HepG2 (cell line): ENCODE measurements at regions not wholly inside any gene's neighbourhood (a gene's known extent, or its start where the extent isn't known, plus 50 kb on each side); places are given as distances from the start of the nearest gene placed in this dataset.

ENCODE experiments used
- ATAC-seq: fragments of 200-7000 bp; cut with Tn5 transposase; 3 replicates; pipeline ENCODE4 v1.9.1; 2020; ENCODE audit warnings: mild to moderate bottlenecking, moderate library complexity
- BruUV-seq: library from RNA; stranded (reverse); fragments of 400-500 nt; replicated peaks from 2 replicates; lab custom pipeline; 2021; lab: Mats Ljungman, UMichigan
- CTCF ChIA-PET: fragments of 300-600 bp; formaldehyde crosslinking; extraction: SDS; loops from one replicate; lab custom pipeline; 2021; ENCODE audit warnings: low total read pairs, inconsistent platforms, low intra/inter-chr PET ratio; lab: Yijun Ruan, JAX
- POLR2A ChIA-PET: fragments of 350-600 bp; sonication (Branson Sonifier 250); formaldehyde crosslinking; loops from one replicate; lab custom pipeline; 2020; ENCODE audit warnings: antibody characterized with exemption, inconsistent platforms; lab: Yijun Ruan, JAX
- DNase-seq: peaks from one replicate; pipeline ENCODE4 v3.0.0-alpha.2; 2015; ENCODE audit warnings: low spot score
- FAIRE-seq: peaks from 3 replicates; lab custom pipeline; 2011; peaks lifted over from hg19 to GRCh38; lab: Jason Lieb, UNC
- H2AFZ ChIP-seq: one replicate; pipeline ENCODE4 v1.6.1; 2011; ENCODE audit warnings: low read length, inconsistent platforms
- H3K27ac ChIP-seq: fragments of 300-600 bp; 3 replicates; pipeline ENCODE4 v1.8.0; 2011; ENCODE audit warnings: mixed run types, mild to moderate bottlenecking, mixed read lengths, low read length, inconsistent platforms; ENCODE audit not compliant: insufficient read depth; ENCODE audit errors: extremely low read length
- H3K27me3 ChIP-seq, 2 experiments: fragments of 200-600 bp in 1 of 2; 2 replicates in 1 of 2; 3 replicates in 1 of 2; pipeline versions ENCODE4 v1.6.0 to v1.8.0; 2011; ENCODE audit warnings: low read length in 2 of 2, mild to moderate bottlenecking in 2 of 2, moderate library complexity in 2 of 2, inconsistent platforms in 1 of 2; ENCODE audit not compliant: insufficient read depth in 2 of 2, control insufficient read depth in 1 of 2
- H3K36me3 ChIP-seq, 2 experiments: fragments of 200-600 bp in 1 of 2; replicated peaks in 1 of 2; 2 replicates in 1 of 2; 3 replicates in 1 of 2; pipeline versions ENCODE4 v1.5.1 to v1.8.0; 2011; ENCODE audit warnings: low read length in 2 of 2, inconsistent platforms in 1 of 2; ENCODE audit not compliant: insufficient read depth in 2 of 2, control insufficient read depth in 1 of 2
- H3K4me1 ChIP-seq: 2 replicates; pipeline ENCODE4 v1.5.1; 2012; ENCODE audit warnings: low read length, inconsistent platforms; ENCODE audit not compliant: insufficient read depth
- H3K4me2 ChIP-seq: 2 replicates; pipeline ENCODE4 v1.6.0; 2011; ENCODE audit warnings: low read depth, low read length, inconsistent platforms
- H3K4me3 ChIP-seq, 3 experiments: fragments of 200-600 bp in 1 of 3; sonication (generic), shearing (Covaris generic) in 1 of 3; replicated peaks in 1 of 3; 2 replicates each; pipeline ENCODE4 v1.5.1; 2011 to 2016; ENCODE audit warnings: low read length in 3 of 3, inconsistent platforms in 2 of 3, low read depth in 2 of 3, mild to moderate bottlenecking in 2 of 3, control low read depth in 1 of 3, mixed read lengths in 1 of 3; ENCODE audit not compliant: insufficient read depth in 1 of 3
- H3K79me2 ChIP-seq: one replicate; pipeline ENCODE4 v1.6.1; 2011; ENCODE audit warnings: low read length, inconsistent platforms; ENCODE audit not compliant: insufficient read depth
- H3K9ac ChIP-seq: 2 replicates; pipeline ENCODE4 v1.6.0; 2011; ENCODE audit warnings: mild to moderate bottlenecking, low read depth, low read length, inconsistent platforms; ENCODE audit not compliant: insufficient read depth
- H3K9me3 ChIP-seq: 2 replicates; pipeline ENCODE4 v1.5.1; 2012; ENCODE audit warnings: mild to moderate bottlenecking, low read length
- H4K20me1 ChIP-seq: 2 replicates; pipeline ENCODE4 v1.6.0; 2011; ENCODE audit warnings: inconsistent platforms, mild to moderate bottlenecking, low read length, moderate library complexity; ENCODE audit not compliant: insufficient read depth
- HDAC2 ChIP-seq: sonication (generic); formaldehyde crosslinking; IDR thresholded peaks from 2 replicates; pipeline ENCODE4 v1.4.0; 2020; ENCODE audit warnings: missing genetic modification reagents
- HMGA1 ChIP-seq: sonication (generic); formaldehyde crosslinking; conservative IDR thresholded peaks from 2 replicates; pipeline ENCODE4 v1.4.0; 2020; ENCODE audit warnings: missing genetic modification reagents
- IKZF1 ChIP-seq: fragments of 450-650 bp; IDR thresholded peaks from 2 replicates; pipeline ENCODE4 v1.7.1; 2016
- KLF12 ChIP-seq: sonication (generic); formaldehyde crosslinking; IDR thresholded peaks from 2 replicates; pipeline ENCODE4 v1.4.0; 2020; ENCODE audit warnings: missing genetic modification reagents, borderline replicate concordance
- POLR2A ChIP-seq, 2 experiments: IDR thresholded peaks; 2 replicates each; pipeline ENCODE4 v1.6.1; 2011; ENCODE audit warnings: low read depth in 2 of 2, low read length in 2 of 2, mild to moderate bottlenecking in 1 of 2, moderate library complexity in 1 of 2; ENCODE audit not compliant: insufficient read depth in 1 of 2
- XRCC5 ChIP-seq: fragments of 200-400 bp; formaldehyde crosslinking; optimal IDR thresholded peaks from 2 replicates; pipeline ENCODE3; 2017; ENCODE audit warnings: mild to moderate bottlenecking, low read length
- ZFP36 ChIP-seq: fragments of 150-350 bp; IDR thresholded peaks from 2 replicates; pipeline ENCODE4 v1.6.1; 2018; ENCODE audit warnings: borderline replicate concordance, low read length, low read depth; ENCODE audit not compliant: partially characterized antibody
- ZNF263 ChIP-seq: sonication (generic); formaldehyde crosslinking; IDR thresholded peaks from 2 replicates; pipeline ENCODE4 v1.4.0; 2020; ENCODE audit warnings: missing genetic modification reagents
- ZNF543 ChIP-seq: sonication (generic); formaldehyde crosslinking; IDR thresholded peaks from 2 replicates; pipeline ENCODE4 v1.4.0; 2020; ENCODE audit warnings: mild to moderate bottlenecking, missing genetic modification reagents
- WGBS: methylation state at CpG from one replicate; pipeline ENCODE4 v1.1.6; 2017; ENCODE audit warnings: low lambda C conversion rate; 5-methylcytosine and 5-hydroxymethylcytosine counted together
- in situ Hi-C: cut with HindIII; loops from 2 replicates; pipeline ENCODE4 v1.10.0; 2017; ENCODE audit warnings: low pct_unique_long_range_greater_than_20kb; ENCODE audit not compliant: extremely low pct_ligation_motif_present
- intact Hi-C: fragments of 100-400 bp; cut with micrococcal nuclease; formaldehyde crosslinking; loops from one replicate; pipeline ENCODE4 v1.10.0; 2022; ENCODE audit not compliant: unreplicated experiment
- TF ChIP-seq, protein P1 (sequence below): sonication (generic); formaldehyde crosslinking; IDR thresholded peaks from 2 replicates; pipeline ENCODE4 v1.5.0; 2020; ENCODE audit warnings: mild to moderate bottlenecking, missing genetic modification reagents
- TF ChIP-seq, protein P2 (sequence below): fragments of 450-650 bp; IDR thresholded peaks from 2 replicates; pipeline ENCODE4 v1.6.1; 2017
- TF ChIP-seq, protein P3 (sequence below): sonication (generic); formaldehyde crosslinking; IDR thresholded peaks from 2 replicates; pipeline ENCODE4 v1.8.1; 2022; ENCODE audit warnings: low read depth, mild to moderate bottlenecking, missing genetic modification reagents
- TF ChIP-seq, protein P4 (sequence below): fragments of 450-650 bp; IDR thresholded peaks from 2 replicates; pipeline ENCODE4 v1.6.1; 2017; ENCODE audit warnings: mild to moderate bottlenecking

DNA sequence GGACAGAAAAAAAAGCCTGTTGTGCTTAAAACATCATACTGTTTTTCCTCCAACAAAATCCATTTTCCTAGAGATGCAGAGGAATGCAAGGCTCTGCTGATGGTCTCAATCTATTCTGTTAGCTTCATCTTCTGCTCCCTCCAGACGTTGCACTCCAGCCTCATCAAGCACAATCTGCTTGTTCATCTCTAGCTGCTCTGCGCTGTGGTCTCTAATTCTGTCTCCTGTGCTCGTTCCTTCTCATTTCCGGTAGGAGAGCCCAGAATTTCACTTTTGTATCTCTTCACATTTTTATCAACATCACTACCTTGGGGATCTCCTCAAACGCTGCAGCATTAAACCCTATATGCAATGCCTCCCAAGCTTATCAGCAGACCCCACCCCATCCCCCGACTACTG lies 708.9 kb downstream of the RNF144A start:
- H3K9ac ChIP-seq: no peak overlapping the region
- no peaks in the 10 kb centered on the region for H3K27me3 ChIP-seq
- FAIRE-seq (no peak), DNase-seq (no peak), ATAC-seq (no peak)
- 30% methylated on average over 6 of the region's 6 CpGs for WGBS
- intact Hi-C loops: no loop called here
- ChIA-PET POLR2A (no interaction called here), CTCF (no interaction called here)
- H3K27ac ChIP-seq: no peak overlapping the region
- no peaks in the 10 kb centered on the region for H3K4me1 ChIP-seq
- no peaks in the 10 kb centered on the region for H4K20me1 ChIP-seq
- no peaks in the 10 kb centered on the region for H3K36me3 ChIP-seq
- H3K4me2 ChIP-seq: no peak overlapping the region
- H3K79me2 ChIP-seq: no peaks in the 10 kb centered on the region
- no peak overlapping the region for H2AFZ ChIP-seq
- BruUV-seq: no TSS peak
- no peak overlapping the region for H3K4me3 ChIP-seq
- H3K9me3 ChIP-seq: no peaks in the 10 kb centered on the region
- in situ Hi-C loops: no loop called here
- TF ChIP-seq, protein P1, sequence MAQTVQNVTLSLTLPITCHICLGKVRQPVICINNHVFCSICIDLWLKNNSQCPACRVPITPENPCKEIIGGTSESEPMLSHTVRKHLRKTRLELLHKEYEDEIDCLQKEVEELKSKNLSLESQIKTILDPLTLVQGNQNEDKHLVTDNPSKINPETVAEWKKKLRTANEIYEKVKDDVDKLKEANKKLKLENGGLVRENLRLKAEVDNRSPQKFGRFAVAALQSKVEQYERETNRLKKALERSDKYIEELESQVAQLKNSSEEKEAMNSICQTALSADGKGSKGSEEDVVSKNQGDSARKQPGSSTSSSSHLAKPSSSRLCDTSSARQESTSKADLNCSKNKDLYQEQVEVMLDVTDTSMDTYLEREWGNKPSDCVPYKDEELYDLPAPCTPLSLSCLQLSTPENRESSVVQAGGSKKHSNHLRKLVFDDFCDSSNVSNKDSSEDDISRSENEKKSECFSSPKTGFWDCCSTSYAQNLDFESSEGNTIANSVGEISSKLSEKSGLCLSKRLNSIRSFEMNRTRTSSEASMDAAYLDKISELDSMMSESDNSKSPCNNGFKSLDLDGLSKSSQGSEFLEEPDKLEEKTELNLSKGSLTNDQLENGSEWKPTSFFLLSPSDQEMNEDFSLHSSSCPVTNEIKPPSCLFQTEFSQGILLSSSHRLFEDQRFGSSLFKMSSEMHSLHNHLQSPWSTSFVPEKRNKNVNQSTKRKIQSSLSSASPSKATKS: no peak
- TF ChIP-seq HMGA1 (CRISPR knock-in tag) (no peak), KLF12 (CRISPR knock-in tag) (no peak), HDAC2 (CRISPR knock-in tag) (no peak), POLR2A (IDR thresholded peaks at IDR 0.05; ENCODE audit: insufficient read depth in 1 of 2, low read depth in 2 of 2, low read length in 2 of 2) (no peak), ZFP36 (no peak), XRCC5 (no peak), ZNF263 (no peak), IKZF1 (no peak), ZNF543 (CRISPR knock-in tag) (no peak)
- TF ChIP-seq, protein P2, sequence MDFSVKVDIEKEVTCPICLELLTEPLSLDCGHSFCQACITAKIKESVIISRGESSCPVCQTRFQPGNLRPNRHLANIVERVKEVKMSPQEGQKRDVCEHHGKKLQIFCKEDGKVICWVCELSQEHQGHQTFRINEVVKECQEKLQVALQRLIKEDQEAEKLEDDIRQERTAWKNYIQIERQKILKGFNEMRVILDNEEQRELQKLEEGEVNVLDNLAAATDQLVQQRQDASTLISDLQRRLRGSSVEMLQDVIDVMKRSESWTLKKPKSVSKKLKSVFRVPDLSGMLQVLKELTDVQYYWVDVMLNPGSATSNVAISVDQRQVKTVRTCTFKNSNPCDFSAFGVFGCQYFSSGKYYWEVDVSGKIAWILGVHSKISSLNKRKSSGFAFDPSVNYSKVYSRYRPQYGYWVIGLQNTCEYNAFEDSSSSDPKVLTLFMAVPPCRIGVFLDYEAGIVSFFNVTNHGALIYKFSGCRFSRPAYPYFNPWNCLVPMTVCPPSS: no peak
- TF ChIP-seq, protein P3, sequence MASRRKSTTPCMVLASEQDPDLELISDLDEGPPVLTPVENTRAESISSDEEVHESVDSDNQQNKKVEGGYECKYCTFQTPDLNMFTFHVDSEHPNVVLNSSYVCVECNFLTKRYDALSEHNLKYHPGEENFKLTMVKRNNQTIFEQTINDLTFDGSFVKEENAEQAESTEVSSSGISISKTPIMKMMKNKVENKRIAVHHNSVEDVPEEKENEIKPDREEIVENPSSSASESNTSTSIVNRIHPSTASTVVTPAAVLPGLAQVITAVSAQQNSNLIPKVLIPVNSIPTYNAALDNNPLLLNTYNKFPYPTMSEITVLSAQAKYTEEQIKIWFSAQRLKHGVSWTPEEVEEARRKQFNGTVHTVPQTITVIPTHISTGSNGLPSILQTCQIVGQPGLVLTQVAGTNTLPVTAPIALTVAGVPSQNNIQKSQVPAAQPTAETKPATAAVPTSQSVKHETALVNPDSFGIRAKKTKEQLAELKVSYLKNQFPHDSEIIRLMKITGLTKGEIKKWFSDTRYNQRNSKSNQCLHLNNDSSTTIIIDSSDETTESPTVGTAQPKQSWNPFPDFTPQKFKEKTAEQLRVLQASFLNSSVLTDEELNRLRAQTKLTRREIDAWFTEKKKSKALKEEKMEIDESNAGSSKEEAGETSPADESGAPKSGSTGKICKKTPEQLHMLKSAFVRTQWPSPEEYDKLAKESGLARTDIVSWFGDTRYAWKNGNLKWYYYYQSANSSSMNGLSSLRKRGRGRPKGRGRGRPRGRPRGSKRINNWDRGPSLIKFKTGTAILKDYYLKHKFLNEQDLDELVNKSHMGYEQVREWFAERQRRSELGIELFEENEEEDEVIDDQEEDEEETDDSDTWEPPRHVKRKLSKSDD (CRISPR knock-in tag): no peak
- TF ChIP-seq, protein P4, sequence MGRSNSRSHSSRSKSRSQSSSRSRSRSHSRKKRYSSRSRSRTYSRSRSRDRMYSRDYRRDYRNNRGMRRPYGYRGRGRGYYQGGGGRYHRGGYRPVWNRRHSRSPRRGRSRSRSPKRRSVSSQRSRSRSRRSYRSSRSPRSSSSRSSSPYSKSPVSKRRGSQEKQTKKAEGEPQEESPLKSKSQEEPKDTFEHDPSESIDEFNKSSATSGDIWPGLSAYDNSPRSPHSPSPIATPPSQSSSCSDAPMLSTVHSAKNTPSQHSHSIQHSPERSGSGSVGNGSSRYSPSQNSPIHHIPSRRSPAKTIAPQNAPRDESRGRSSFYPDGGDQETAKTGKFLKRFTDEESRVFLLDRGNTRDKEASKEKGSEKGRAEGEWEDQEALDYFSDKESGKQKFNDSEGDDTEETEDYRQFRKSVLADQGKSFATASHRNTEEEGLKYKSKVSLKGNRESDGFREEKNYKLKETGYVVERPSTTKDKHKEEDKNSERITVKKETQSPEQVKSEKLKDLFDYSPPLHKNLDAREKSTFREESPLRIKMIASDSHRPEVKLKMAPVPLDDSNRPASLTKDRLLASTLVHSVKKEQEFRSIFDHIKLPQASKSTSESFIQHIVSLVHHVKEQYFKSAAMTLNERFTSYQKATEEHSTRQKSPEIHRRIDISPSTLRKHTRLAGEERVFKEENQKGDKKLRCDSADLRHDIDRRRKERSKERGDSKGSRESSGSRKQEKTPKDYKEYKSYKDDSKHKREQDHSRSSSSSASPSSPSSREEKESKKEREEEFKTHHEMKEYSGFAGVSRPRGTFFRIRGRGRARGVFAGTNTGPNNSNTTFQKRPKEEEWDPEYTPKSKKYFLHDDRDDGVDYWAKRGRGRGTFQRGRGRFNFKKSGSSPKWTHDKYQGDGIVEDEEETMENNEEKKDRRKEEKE: no peak
- TF ChIP-seq, all 625 proteins: peak for 0
